Prostate gland (tissue), 2 donors: ENCODE measurements at regions not wholly inside any gene's neighbourhood (a gene's known extent, or its start where the extent isn't known, plus 50 kb on each side); places are given as distances from the start of the nearest gene placed in this dataset.

Source experiments
- CTCF ChIP-seq, 4 experiments: fragments of 200-600 bp in 2 of 4; fragments of 450-650 bp in 2 of 4; sonication (generic) in 2 of 4; IDR thresholded peaks; 1 replicate in 3 of 4; 2 replicates in 1 of 4; pipeline ENCODE4 v1.5.1; 2016 to 2019; ENCODE audit warnings: antibody characterized with exemption in 4 of 4, mild to moderate bottlenecking in 2 of 4, moderate library complexity in 2 of 4
- POLR2A ChIP-seq: fragments of 450-650 bp; IDR thresholded peaks from one replicate; pipeline ENCODE4 v1.6.1; 2016; ENCODE audit warnings: antibody characterized with exemption, mild to moderate bottlenecking

GRCh38 chr2:104577143-104577542 lies 276.8 kb upstream of the POU3F3 start:
- TF ChIP-seq CTCF (IDR thresholded peaks at IDR 0.05) = no peak
- no peak for TF ChIP-seq POLR2A
